HepG2 (cell line): ENCODE measurements at regions not wholly inside any gene's neighbourhood (a gene's known extent, or its start where the extent isn't known, plus 50 kb on each side); places are given as distances from the start of the nearest gene placed in this dataset.

Experiments used
- ATAC-seq: fragments of 200-7000 bp; cut with Tn5 transposase; 3 replicates; pipeline ENCODE4 v1.9.1; 2020; ENCODE audit warnings: mild to moderate bottlenecking, moderate library complexity
- BruUV-seq: library from RNA; stranded (reverse); fragments of 400-500 nt; replicated peaks from 2 replicates; lab custom pipeline; 2021; lab: Mats Ljungman, UMichigan
- CTCF ChIA-PET: fragments of 300-600 bp; formaldehyde crosslinking; extraction: SDS; loops from one replicate; lab custom pipeline; 2021; ENCODE audit warnings: low total read pairs, inconsistent platforms, low intra/inter-chr PET ratio; lab: Yijun Ruan, JAX
- POLR2A ChIA-PET: fragments of 350-600 bp; sonication (Branson Sonifier 250); formaldehyde crosslinking; loops from one replicate; lab custom pipeline; 2020; ENCODE audit warnings: antibody characterized with exemption, inconsistent platforms; lab: Yijun Ruan, JAX
- DNase-seq: peaks from one replicate; pipeline ENCODE4 v3.0.0-alpha.2; 2015; ENCODE audit warnings: low spot score
- FAIRE-seq: peaks from 3 replicates; lab custom pipeline; 2011; peaks lifted over from hg19 to GRCh38; lab: Jason Lieb, UNC
- H2AFZ ChIP-seq: one replicate; pipeline ENCODE4 v1.6.1; 2011; ENCODE audit warnings: low read length, inconsistent platforms
- H3K27ac ChIP-seq: fragments of 300-600 bp; 3 replicates; pipeline ENCODE4 v1.8.0; 2011; ENCODE audit warnings: mixed run types, mild to moderate bottlenecking, mixed read lengths, low read length, inconsistent platforms; ENCODE audit not compliant: insufficient read depth; ENCODE audit errors: extremely low read length
- H3K27me3 ChIP-seq, 2 experiments: fragments of 200-600 bp in 1 of 2; 2 replicates in 1 of 2; 3 replicates in 1 of 2; pipeline versions ENCODE4 v1.6.0 to v1.8.0; 2011; ENCODE audit warnings: low read length in 2 of 2, mild to moderate bottlenecking in 2 of 2, moderate library complexity in 2 of 2, inconsistent platforms in 1 of 2; ENCODE audit not compliant: insufficient read depth in 2 of 2, control insufficient read depth in 1 of 2
- H3K36me3 ChIP-seq, 2 experiments: fragments of 200-600 bp in 1 of 2; replicated peaks in 1 of 2; 2 replicates in 1 of 2; 3 replicates in 1 of 2; pipeline versions ENCODE4 v1.5.1 to v1.8.0; 2011; ENCODE audit warnings: low read length in 2 of 2, inconsistent platforms in 1 of 2; ENCODE audit not compliant: insufficient read depth in 2 of 2, control insufficient read depth in 1 of 2
- H3K4me1 ChIP-seq: 2 replicates; pipeline ENCODE4 v1.5.1; 2012; ENCODE audit warnings: low read length, inconsistent platforms; ENCODE audit not compliant: insufficient read depth
- H3K4me2 ChIP-seq: 2 replicates; pipeline ENCODE4 v1.6.0; 2011; ENCODE audit warnings: low read depth, low read length, inconsistent platforms
- H3K4me3 ChIP-seq, 3 experiments: fragments of 200-600 bp in 1 of 3; sonication (generic), shearing (Covaris generic) in 1 of 3; replicated peaks in 1 of 3; 2 replicates each; pipeline ENCODE4 v1.5.1; 2011 to 2016; ENCODE audit warnings: low read length in 3 of 3, inconsistent platforms in 2 of 3, low read depth in 2 of 3, mild to moderate bottlenecking in 2 of 3, control low read depth in 1 of 3, mixed read lengths in 1 of 3; ENCODE audit not compliant: insufficient read depth in 1 of 3
- H3K79me2 ChIP-seq: one replicate; pipeline ENCODE4 v1.6.1; 2011; ENCODE audit warnings: low read length, inconsistent platforms; ENCODE audit not compliant: insufficient read depth
- H3K9ac ChIP-seq: 2 replicates; pipeline ENCODE4 v1.6.0; 2011; ENCODE audit warnings: mild to moderate bottlenecking, low read depth, low read length, inconsistent platforms; ENCODE audit not compliant: insufficient read depth
- H3K9me3 ChIP-seq: 2 replicates; pipeline ENCODE4 v1.5.1; 2012; ENCODE audit warnings: mild to moderate bottlenecking, low read length
- H4K20me1 ChIP-seq: 2 replicates; pipeline ENCODE4 v1.6.0; 2011; ENCODE audit warnings: inconsistent platforms, mild to moderate bottlenecking, low read length, moderate library complexity; ENCODE audit not compliant: insufficient read depth
- FOSL1 ChIP-seq: sonication (generic); formaldehyde crosslinking; IDR thresholded peaks from 2 replicates; pipeline ENCODE4 v1.9.0; 2021; ENCODE audit warnings: missing genetic modification reagents, borderline replicate concordance
- HMG20B ChIP-seq: conservative IDR thresholded peaks from 2 replicates; pipeline ENCODE4 v1.6.1; 2016; ENCODE audit warnings: missing genetic modification reagents, missing compliant biosample characterization
- KLF9 ChIP-seq: IDR thresholded peaks from 2 replicates; pipeline ENCODE4 v1.6.1; 2016; ENCODE audit warnings: low read depth
- LRRFIP1 ChIP-seq: sonication (generic); formaldehyde crosslinking; conservative IDR thresholded peaks from 2 replicates; pipeline ENCODE4 v1.4.0; 2020; ENCODE audit warnings: missing genetic modification reagents
- MTF2 ChIP-seq: sonication (generic); formaldehyde crosslinking; IDR thresholded peaks from 2 replicates; pipeline ENCODE4 v1.5.0; 2020; ENCODE audit warnings: missing genetic modification reagents, borderline replicate concordance
- ZIK1 ChIP-seq: sonication (generic); formaldehyde crosslinking; IDR thresholded peaks from 2 replicates; pipeline ENCODE4 v1.5.0; 2020; ENCODE audit warnings: mild to moderate bottlenecking, low read depth, missing genetic modification reagents, borderline replicate concordance
- ZNF180 ChIP-seq: sonication (generic); formaldehyde crosslinking; IDR thresholded peaks from 2 replicates; pipeline ENCODE4 v1.4.0; 2020; ENCODE audit warnings: low read depth, missing genetic modification reagents, borderline replicate concordance
- ZNF263 ChIP-seq: sonication (generic); formaldehyde crosslinking; IDR thresholded peaks from 2 replicates; pipeline ENCODE4 v1.4.0; 2020; ENCODE audit warnings: missing genetic modification reagents
- ZNF460 ChIP-seq: sonication (generic); formaldehyde crosslinking; IDR thresholded peaks from 2 replicates; pipeline ENCODE4 v1.5.1; 2020; ENCODE audit warnings: missing genetic modification reagents, mild to moderate bottlenecking, borderline replicate concordance
- ZNF614 ChIP-seq: IDR thresholded peaks from 2 replicates; pipeline ENCODE4 v1.6.1; 2018; ENCODE audit warnings: missing biosample characterization, missing genetic modification reagents, inconsistent platforms, borderline replicate concordance
- ZNF678 ChIP-seq: sonication (generic); formaldehyde crosslinking; IDR thresholded peaks from 2 replicates; pipeline ENCODE4 v1.4.0; 2020; ENCODE audit warnings: mild to moderate bottlenecking, missing genetic modification reagents
- WGBS: methylation state at CpG from one replicate; pipeline ENCODE4 v1.1.6; 2017; ENCODE audit warnings: low lambda C conversion rate; 5-methylcytosine and 5-hydroxymethylcytosine counted together
- in situ Hi-C: cut with HindIII; loops from 2 replicates; pipeline ENCODE4 v1.10.0; 2017; ENCODE audit warnings: low pct_unique_long_range_greater_than_20kb; ENCODE audit not compliant: extremely low pct_ligation_motif_present
- intact Hi-C: fragments of 100-400 bp; cut with micrococcal nuclease; formaldehyde crosslinking; loops from one replicate; pipeline ENCODE4 v1.10.0; 2022; ENCODE audit not compliant: unreplicated experiment
- TF ChIP-seq, protein P1 (sequence below): sonication (generic); formaldehyde crosslinking; IDR thresholded peaks from 2 replicates; pipeline ENCODE4 v1.4.0; 2020; ENCODE audit warnings: missing genetic modification reagents
- TF ChIP-seq, protein P2 (sequence below): sonication (generic); formaldehyde crosslinking; IDR thresholded peaks from 2 replicates; pipeline ENCODE4 v1.4.0; 2020; ENCODE audit warnings: missing genetic modification reagents, mild to moderate bottlenecking, borderline replicate concordance
- TF ChIP-seq, protein P3 (sequence below): sonication (generic); formaldehyde crosslinking; IDR thresholded peaks from 2 replicates; pipeline ENCODE4 v1.4.0; 2020; ENCODE audit warnings: mild to moderate bottlenecking, missing genetic modification reagents

DNA sequence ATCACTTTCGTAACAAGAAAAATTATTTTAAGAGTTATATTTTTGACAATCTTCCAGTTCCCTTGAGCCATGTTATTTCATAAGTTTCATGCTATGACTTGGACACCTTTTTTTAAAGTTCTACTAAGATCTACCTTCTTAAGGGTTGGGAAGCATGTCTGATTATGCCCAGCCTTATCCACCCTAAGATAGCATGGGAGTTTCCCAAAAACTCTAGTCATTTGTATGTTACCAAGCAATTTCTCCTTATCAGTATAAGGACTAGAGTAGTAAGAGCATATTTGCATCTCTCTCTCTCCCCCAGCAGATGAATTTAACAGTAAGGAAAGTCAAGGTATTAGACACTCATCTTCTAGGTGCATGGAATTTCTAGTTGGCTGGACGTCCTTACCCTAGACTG is 85.1 kb upstream of the NTRK3 start:
- intact Hi-C loops, result no loop called here
- no peak overlapping the region for H3K4me2 ChIP-seq
- TF ChIP-seq ZNF180 (no peak), ZNF460 (CRISPR knock-in tag) (no peak), LRRFIP1 (CRISPR knock-in tag) (no peak), ZNF614 (no peak), ZNF263 (CRISPR knock-in tag) (no peak), HMG20B (CRISPR knock-in tag) (no peak), MTF2 (CRISPR knock-in tag) (no peak), KLF9 (CRISPR knock-in tag) (no peak), ZNF678 (CRISPR knock-in tag) (no peak), ZIK1 (CRISPR knock-in tag) (no peak), FOSL1 (CRISPR knock-in tag) (no peak)
- TF ChIP-seq, protein P1, sequence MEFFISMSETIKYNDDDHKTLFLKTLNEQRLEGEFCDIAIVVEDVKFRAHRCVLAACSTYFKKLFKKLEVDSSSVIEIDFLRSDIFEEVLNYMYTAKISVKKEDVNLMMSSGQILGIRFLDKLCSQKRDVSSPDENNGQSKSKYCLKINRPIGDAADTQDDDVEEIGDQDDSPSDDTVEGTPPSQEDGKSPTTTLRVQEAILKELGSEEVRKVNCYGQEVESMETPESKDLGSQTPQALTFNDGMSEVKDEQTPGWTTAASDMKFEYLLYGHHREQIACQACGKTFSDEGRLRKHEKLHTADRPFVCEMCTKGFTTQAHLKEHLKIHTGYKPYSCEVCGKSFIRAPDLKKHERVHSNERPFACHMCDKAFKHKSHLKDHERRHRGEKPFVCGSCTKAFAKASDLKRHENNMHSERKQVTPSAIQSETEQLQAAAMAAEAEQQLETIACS (CRISPR knock-in tag), result no peak
- TF ChIP-seq, protein P2, sequence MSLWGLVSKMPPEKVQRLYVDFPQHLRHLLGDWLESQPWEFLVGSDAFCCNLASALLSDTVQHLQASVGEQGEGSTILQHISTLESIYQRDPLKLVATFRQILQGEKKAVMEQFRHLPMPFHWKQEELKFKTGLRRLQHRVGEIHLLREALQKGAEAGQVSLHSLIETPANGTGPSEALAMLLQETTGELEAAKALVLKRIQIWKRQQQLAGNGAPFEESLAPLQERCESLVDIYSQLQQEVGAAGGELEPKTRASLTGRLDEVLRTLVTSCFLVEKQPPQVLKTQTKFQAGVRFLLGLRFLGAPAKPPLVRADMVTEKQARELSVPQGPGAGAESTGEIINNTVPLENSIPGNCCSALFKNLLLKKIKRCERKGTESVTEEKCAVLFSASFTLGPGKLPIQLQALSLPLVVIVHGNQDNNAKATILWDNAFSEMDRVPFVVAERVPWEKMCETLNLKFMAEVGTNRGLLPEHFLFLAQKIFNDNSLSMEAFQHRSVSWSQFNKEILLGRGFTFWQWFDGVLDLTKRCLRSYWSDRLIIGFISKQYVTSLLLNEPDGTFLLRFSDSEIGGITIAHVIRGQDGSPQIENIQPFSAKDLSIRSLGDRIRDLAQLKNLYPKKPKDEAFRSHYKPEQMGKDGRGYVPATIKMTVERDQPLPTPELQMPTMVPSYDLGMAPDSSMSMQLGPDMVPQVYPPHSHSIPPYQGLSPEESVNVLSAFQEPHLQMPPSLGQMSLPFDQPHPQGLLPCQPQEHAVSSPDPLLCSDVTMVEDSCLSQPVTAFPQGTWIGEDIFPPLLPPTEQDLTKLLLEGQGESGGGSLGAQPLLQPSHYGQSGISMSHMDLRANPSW (CRISPR knock-in tag), result no peak
- TF ChIP-seq, protein P3, sequence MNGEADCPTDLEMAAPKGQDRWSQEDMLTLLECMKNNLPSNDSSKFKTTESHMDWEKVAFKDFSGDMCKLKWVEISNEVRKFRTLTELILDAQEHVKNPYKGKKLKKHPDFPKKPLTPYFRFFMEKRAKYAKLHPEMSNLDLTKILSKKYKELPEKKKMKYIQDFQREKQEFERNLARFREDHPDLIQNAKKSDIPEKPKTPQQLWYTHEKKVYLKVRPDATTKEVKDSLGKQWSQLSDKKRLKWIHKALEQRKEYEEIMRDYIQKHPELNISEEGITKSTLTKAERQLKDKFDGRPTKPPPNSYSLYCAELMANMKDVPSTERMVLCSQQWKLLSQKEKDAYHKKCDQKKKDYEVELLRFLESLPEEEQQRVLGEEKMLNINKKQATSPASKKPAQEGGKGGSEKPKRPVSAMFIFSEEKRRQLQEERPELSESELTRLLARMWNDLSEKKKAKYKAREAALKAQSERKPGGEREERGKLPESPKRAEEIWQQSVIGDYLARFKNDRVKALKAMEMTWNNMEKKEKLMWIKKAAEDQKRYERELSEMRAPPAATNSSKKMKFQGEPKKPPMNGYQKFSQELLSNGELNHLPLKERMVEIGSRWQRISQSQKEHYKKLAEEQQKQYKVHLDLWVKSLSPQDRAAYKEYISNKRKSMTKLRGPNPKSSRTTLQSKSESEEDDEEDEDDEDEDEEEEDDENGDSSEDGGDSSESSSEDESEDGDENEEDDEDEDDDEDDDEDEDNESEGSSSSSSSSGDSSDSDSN (CRISPR knock-in tag), result no peak
- in situ Hi-C loops, result no loop called here
- WGBS, result 26% methylated on average over 2 of the region's 2 CpGs
- DNase-seq (no peak), ATAC-seq (no peak), FAIRE-seq (no peak)
- no peaks in the 10 kb centered on the region for H4K20me1 ChIP-seq
- H3K9me3 ChIP-seq, result no peaks in the 10 kb centered on the region
- H3K4me1 ChIP-seq, result no peaks in the 10 kb centered on the region
- H2AFZ ChIP-seq, result no peak overlapping the region
- H3K27me3 ChIP-seq, result no peaks in the 10 kb centered on the region
- ChIA-PET CTCF (no interaction called here), POLR2A (no interaction called here)
- H3K27ac ChIP-seq, result no peak overlapping the region
- H3K9ac ChIP-seq, result no peak overlapping the region
- no peaks in the 10 kb centered on the region for H3K36me3 ChIP-seq
- H3K79me2 ChIP-seq, result no peaks in the 10 kb centered on the region
- no TSS peak for BruUV-seq
- H3K4me3 ChIP-seq, result no peak overlapping the region
